Activated CD8-positive, alpha-beta T cell treated with anti-CD3 and anti-CD28 coated beads, Interleukin-2, amount 10 ng/mL, durations not matched to agents 7 days and 5 days (primary cell): ENCODE measurements at regions not wholly inside any gene's neighbourhood (a gene's known extent, or its start where the extent isn't known, plus 50 kb on each side); places are given as distances from the start of the nearest gene placed in this dataset.

ENCODE experiments used
- ATAC-seq: fragments of 150-1000 bp; cut with Tn5 transposase; one replicate; pipeline ENCODE4 v1.10.0; 2021; ENCODE audit warnings: moderate library complexity
- CTCF ChIA-PET: fragments of 350-600 bp; sonication (Branson Sonifier 250); formaldehyde crosslinking; loops from one replicate; lab custom pipeline; 2021; ENCODE audit warnings: antibody characterized with exemption; lab: Charles Lee
- POLR2A ChIA-PET: fragments of 350-600 bp; sonication (Branson Sonifier 250); formaldehyde crosslinking; loops from one replicate; lab custom pipeline; 2021; ENCODE audit warnings: antibody characterized with exemption; lab: Charles Lee
- DNase-seq: peaks from one replicate; pipeline ENCODE4 v3.0.0-alpha.2; 2020
- H3K27ac Mint-ChIP-seq: one replicate; pipeline ENCODE4 v1.8.0; 2021; ENCODE audit warnings: mild to moderate bottlenecking, mixed read lengths
- H3K27me3 Mint-ChIP-seq: one replicate; pipeline ENCODE4 v1.8.0; 2021; ENCODE audit warnings: low read depth, mixed read lengths
- H3K36me3 Mint-ChIP-seq: one replicate; pipeline ENCODE4 v1.8.0; 2021; ENCODE audit warnings: low read depth, mixed read lengths
- H3K4me1 Mint-ChIP-seq: one replicate; pipeline ENCODE4 v1.8.0; 2021; ENCODE audit warnings: low read depth, mixed read lengths
- H3K4me3 Mint-ChIP-seq: one replicate; pipeline ENCODE4 v1.8.0; 2021; ENCODE audit warnings: mild to moderate bottlenecking, mixed read lengths
- H3K9me3 Mint-ChIP-seq: one replicate; pipeline ENCODE4 v1.8.0; 2022; ENCODE audit warnings: mixed read lengths; ENCODE audit not compliant: insufficient read depth

DNA sequence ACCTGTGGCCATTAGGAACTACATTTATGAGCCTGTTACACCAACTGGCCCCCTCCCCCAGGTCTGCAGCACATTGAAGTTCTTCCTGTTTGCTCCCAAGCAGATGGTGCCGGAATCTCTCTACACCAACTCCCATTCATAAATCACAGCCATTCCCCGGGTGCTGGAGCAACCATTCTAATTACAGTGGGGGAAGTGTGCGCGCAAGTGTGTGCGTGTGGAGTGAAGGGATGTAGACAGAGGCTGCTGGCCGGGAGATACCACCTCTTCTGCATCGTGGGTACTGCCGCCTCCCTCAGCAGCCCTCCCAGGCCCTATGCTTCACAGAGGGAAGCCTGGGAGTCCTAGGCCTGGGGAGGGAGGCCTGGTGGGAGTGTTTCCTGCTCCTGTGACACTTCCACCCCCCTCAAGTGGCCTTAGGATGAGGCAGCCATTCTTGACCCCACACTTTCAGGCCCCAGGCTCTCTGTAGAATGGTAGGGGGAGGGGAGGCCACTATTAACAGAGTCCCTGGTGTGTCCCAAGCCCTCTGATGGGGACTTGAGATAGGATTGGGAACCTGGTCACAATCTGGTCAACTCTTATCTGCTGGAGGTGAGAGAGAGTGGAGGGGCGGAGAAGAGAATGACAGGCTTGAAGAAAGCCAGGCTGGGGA lies 69.1 kb downstream of the MAGEF1 start:
- DNase-seq (no peak), ATAC-seq (no peak)
- Mint-ChIP-seq H3K4me1 (no peaks in the 10 kb centered on the region), H3K36me3 (no peaks in the 10 kb centered on the region), H3K9me3 (no peaks in the 10 kb centered on the region), H3K27ac (no peak overlapping the region), H3K27me3 (no peaks in the 10 kb centered on the region), H3K4me3 (no peak overlapping the region)
- ChIA-PET CTCF (interaction anchor here (1.1 kb wide), 2 partner anchors 107 to 136 kb away, joined by 3 read pairs; no protein-coding TSS in a partner anchor), POLR2A (interaction anchor here (0.6 kb wide), 1 partner anchor 51 kb away, joined by 3 read pairs; no protein-coding TSS in a partner anchor)

DNA sequence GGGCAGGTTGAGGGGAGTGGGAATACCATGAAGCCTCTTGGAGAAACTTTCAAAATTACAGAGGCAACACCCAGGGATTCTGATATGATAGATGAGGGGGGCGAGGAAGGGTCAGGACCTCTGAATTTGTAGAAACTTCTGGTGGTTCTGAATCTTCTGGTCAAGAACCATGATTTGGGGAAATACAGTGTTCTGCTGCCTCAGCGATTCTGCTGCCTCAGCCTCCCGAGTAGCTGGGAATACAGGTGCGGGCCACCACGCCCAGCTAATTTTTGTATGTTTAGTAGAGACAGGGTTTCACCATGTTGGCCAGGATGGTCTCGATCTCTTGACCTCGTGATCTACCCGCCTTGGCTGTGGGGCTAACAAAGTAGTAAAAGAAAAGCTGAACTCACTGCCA lies 70.4 kb downstream of the MAGEF1 start:
- CTCF ChIA-PET = interaction anchor here (0.6 to 1.1 kb wide), 3 partner anchors 80 to 137 kb away, joined by 3 read pairs; partner anchors contain the start of gene EPHB3
- H3K36me3 Mint-ChIP-seq = no peaks in the 10 kb centered on the region
- no peak for ATAC-seq

DNA sequence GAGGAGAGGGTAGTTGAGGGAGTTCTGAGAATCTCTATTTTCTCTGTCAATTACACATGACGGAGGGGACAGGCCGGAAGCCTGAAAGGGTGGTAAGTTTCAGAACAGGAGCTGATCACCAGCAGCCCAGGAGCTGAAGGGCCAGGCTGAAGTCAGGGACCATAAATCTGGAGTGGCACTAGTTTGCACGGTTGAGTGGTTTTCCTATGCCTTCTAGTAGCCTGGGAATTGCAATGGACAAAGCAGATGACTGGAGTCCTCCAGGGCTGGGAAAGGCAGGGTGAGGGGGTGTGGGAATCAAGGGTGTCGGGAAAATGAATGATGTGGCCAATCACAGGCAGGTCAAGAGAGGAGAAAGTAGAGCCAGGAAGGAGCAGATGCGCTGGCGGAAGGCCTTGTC lies 72.5 kb downstream of the MAGEF1 start:
- H3K27ac Mint-ChIP-seq = no peak overlapping the region
- ChIA-PET CTCF (interaction anchor here (1.0 kb wide), 1 partner anchor 78 kb away, joined by 3 read pairs; the partner anchor contains the start of gene EPHB3), POLR2A (no interaction called here)
- DNase-seq = peak; percentile 28
- no peak overlapping the region for H3K4me3 Mint-ChIP-seq
- peaks cover 5% of the 10 kb centered on the region for H3K4me1 Mint-ChIP-seq
- peak; percentile 45 for ATAC-seq
- no peaks in the 10 kb centered on the region for H3K27me3 Mint-ChIP-seq
- H3K36me3 Mint-ChIP-seq = no peaks in the 10 kb centered on the region
- H3K9me3 Mint-ChIP-seq = no peaks in the 10 kb centered on the region

More for the DNA sequence above, 70.4 kb downstream of the MAGEF1 start:
- Mint-ChIP-seq H3K9me3 (no peaks in the 10 kb centered on the region), H3K27me3 (no peaks in the 10 kb centered on the region), H3K4me3 (no peak overlapping the region), H3K4me1 (no peaks in the 10 kb centered on the region), H3K27ac (no peak overlapping the region)
- DNase-seq = no peak
- POLR2A ChIA-PET = no interaction called here

DNA sequence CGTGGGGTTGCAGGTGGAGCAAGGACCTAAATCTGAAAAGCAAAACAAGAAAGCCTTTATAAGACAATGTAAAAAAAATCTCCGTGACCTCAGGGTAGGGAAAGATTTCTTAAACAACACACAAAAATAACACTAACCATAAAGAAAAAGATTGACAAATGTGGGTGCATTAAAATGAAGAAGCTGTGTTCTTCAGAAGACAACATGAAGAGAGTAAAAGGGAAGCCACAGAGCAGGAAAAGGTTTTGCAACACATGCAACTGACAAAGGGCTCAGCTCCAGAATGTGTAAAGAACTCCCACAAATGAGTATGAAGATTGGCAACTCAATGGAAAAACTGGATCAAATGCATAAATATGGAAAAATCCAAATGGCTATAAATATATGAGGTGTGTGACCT lies 74.2 kb downstream of the MAGEF1 start:
- no peak overlapping the region for H3K27ac Mint-ChIP-seq

DNA sequence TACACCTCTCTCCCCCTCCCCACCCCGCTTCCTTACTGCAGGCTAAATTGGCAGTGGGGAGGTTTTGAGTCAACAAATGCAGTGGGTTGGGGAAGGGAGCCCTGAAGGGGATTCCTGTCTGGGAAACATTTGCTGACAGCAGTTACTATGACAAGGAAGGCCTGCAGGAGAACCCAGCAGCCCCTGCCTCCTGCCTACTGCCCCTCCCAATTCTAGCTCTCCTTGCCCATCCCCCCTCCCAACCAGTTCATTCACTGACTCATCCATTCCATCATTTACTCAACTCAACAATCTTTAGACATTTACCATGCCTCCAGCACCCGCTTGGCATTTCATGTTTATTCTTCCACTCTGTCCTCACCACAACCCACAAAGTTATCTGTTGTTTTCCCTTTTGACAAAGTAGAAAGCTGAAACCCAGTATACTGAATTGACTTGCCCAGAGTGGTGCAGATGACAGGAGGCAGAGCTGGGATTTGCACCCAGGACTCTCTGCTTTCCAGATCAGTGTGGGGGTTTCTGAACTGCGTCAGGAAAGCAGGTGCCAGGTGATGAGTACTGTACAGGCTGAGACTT lies 75.0 kb downstream of the MAGEF1 start:
- peak; percentile 52 for DNase-seq
- peak; percentile 51 for ATAC-seq
- Mint-ChIP-seq H3K9me3 (no peaks in the 10 kb centered on the region), H3K36me3 (no peaks in the 10 kb centered on the region), H3K27ac (no peak overlapping the region), H3K27me3 (peaks cover 4% of the 10 kb centered on the region), H3K4me1 (peaks cover 5% of the 10 kb centered on the region), H3K4me3 (peak overlapping the region; percentile 2)
- CTCF ChIA-PET = interaction anchor here (0.6 kb wide), 1 partner anchor 80 kb away, joined by 3 read pairs; no protein-coding TSS in a partner anchor
- POLR2A ChIA-PET = no interaction called here

More for the DNA sequence above, 74.2 kb downstream of the MAGEF1 start:
- Mint-ChIP-seq H3K27me3 (no peaks in the 10 kb centered on the region), H3K9me3 (no peaks in the 10 kb centered on the region), H3K4me1 (peaks cover 5% of the 10 kb centered on the region), H3K36me3 (no peaks in the 10 kb centered on the region), H3K4me3 (no peak overlapping the region)
- ChIA-PET POLR2A (no interaction called here), CTCF (interaction anchor here (0.9 kb wide), 1 partner anchor 17 kb away, joined by 3 read pairs; no protein-coding TSS in a partner anchor)
- DNase-seq = no peak
- ATAC-seq = peak; percentile 14

DNA sequence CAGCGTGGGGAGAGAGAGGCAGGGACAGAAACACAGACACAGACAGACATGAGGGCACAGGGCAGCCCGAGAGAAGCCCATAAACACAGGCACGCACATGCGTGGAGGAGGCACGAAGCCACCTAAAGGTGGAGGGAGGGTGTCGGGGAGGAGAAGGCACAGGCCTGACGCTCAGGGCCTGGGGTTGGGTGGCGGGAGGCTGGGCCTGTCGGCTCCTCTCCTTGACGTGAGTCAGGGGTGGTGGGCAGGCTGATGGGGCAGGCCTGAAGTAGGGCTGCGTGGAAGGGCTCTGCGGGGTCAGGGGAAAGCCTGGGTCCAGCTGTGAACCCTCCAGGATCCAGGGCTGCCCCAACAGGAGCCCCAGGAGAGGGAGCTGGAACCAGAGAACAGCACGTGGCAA lies 74.2 kb downstream of the EPHB3 start:
- peaks cover 5% of the 10 kb centered on the region for H3K4me1 Mint-ChIP-seq
- POLR2A ChIA-PET = no interaction called here
- no peak for DNase-seq
- no peaks in the 10 kb centered on the region for H3K36me3 Mint-ChIP-seq
- no peak for ATAC-seq
- H3K27me3 Mint-ChIP-seq = peaks cover 4% of the 10 kb centered on the region
- H3K9me3 Mint-ChIP-seq = no peaks in the 10 kb centered on the region
- peak overlapping the region; percentile 25 for H3K27ac Mint-ChIP-seq
- no peak overlapping the region for H3K4me3 Mint-ChIP-seq
- CTCF ChIA-PET = no interaction called here

DNA sequence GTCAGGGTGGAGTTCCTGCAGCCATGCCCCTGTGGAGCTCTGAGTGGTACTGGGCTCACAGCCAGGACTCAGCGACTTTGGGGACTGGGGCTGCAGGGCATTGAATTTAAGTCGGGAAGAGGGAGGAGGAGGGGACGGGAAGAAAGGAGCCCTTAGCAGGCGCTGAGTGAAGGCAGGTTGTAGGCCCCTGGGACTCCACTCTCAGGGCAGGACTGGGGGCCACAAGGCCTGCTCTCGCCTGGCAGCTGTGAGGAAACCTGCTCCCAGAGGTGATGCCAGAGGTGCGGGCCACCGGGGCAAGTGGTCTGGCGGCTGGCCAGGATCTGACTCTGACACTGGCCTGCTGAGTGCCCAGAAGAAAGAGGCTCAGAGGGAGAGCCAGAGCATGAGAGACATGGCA lies 73.5 kb downstream of the EPHB3 start:
- ChIA-PET CTCF (no interaction called here), POLR2A (no interaction called here)
- Mint-ChIP-seq H3K4me1 (peaks cover 5% of the 10 kb centered on the region), H3K9me3 (no peaks in the 10 kb centered on the region), H3K36me3 (no peaks in the 10 kb centered on the region), H3K4me3 (no peak overlapping the region), H3K27me3 (peaks cover 4% of the 10 kb centered on the region), H3K27ac (peak overlapping the region; percentile 25)
- no peak for ATAC-seq
- no peak for DNase-seq

DNA sequence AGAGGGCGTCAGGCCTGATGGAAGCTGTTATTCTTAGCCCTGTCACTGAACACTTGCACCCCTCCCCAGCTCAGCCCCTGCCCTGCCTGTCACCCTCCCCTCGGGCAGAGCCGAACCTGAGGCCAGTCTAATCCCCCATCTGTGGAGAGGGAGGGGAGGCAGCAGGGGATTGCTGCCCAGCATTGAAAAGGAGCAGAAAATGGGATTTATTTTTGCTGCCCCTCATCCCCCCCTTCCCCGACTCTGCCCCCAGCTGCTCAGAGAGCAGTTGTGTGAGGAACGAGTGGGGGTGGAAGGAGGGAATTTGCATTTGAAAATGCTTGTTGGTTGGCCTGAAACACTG lies 71.6 kb downstream of the EPHB3 start:
- Mint-ChIP-seq H3K27me3 (peaks cover 4% of the 10 kb centered on the region), H3K36me3 (no peaks in the 10 kb centered on the region), H3K4me3 (no peak overlapping the region), H3K4me1 (peaks cover 5% of the 10 kb centered on the region), H3K27ac (no peak overlapping the region), H3K9me3 (no peaks in the 10 kb centered on the region)
- DNase-seq (no peak), ATAC-seq (no peak)
- CTCF ChIA-PET = no interaction called here
- POLR2A ChIA-PET = no interaction called here

DNA sequence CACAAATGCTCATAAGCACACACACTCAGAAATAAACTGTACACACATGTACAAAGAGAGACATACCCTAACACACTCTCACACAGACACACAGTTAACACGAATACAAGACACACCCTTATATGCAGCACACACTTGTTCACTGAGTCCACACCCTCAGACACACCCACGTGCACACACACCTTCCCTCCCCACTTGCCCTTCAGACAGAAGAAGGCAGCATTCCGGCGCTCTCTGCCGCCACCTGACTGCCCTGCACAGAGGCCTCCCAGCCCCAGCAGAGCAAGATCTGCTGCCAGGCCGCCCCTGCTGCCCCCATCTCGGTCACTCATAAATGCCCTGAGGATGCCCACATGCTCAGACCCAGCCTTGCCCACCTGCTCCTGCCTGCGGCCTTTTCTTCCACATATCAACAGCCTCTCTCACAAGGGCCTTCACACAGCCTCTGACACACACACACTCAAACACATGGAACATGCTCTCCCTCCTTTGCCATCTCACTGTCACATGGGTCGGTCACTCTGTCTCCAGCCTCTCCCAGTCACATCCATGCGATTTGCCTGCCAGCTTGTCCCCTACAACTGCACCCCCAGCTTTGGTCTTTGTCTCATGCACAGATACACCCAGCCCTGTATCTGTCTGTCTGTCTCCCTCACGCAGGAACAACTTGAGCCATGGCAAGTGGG lies 71.1 kb downstream of the EPHB3 start:
- H3K4me1 Mint-ChIP-seq = peaks cover 5% of the 10 kb centered on the region
- peaks cover 4% of the 10 kb centered on the region for H3K27me3 Mint-ChIP-seq
- H3K4me3 Mint-ChIP-seq = no peak overlapping the region
- CTCF ChIA-PET = no interaction called here
- no peak overlapping the region for H3K27ac Mint-ChIP-seq
- POLR2A ChIA-PET = no interaction called here
- no peaks in the 10 kb centered on the region for H3K9me3 Mint-ChIP-seq
- no peaks in the 10 kb centered on the region for H3K36me3 Mint-ChIP-seq
- ATAC-seq = no peak
- no peak for DNase-seq
